BJ (cell line): ENCODE measurements at regions not wholly inside any gene's neighbourhood (a gene's known extent, or its start where the extent isn't known, plus 50 kb on each side); places are given as distances from the start of the nearest gene placed in this dataset.

Experiments used
- CTCF ChIA-PET: fragments of 350-600 bp; formaldehyde crosslinking; extraction: SDS; loops from one replicate; lab custom pipeline; 2021; ENCODE audit warnings: antibody characterized with exemption, inconsistent platforms; lab: Yijun Ruan, JAX
- POLR2A ChIA-PET: fragments of 300-600 bp; sonication (Branson Sonifier 250); formaldehyde crosslinking; extraction: SDS; loops from one replicate; lab custom pipeline; 2021; ENCODE audit warnings: antibody characterized with exemption; lab: Charles Lee
- DNase-seq: peaks from one replicate; pipeline ENCODE4 v3.0.0-alpha.2; 2011; ENCODE audit warnings: low read depth
- H3K27me3 ChIP-seq: 2 replicates; pipeline ENCODE4 v1.6.0; 2011; ENCODE audit warnings: low read length; ENCODE audit not compliant: control insufficient read depth, insufficient read depth
- H3K36me3 ChIP-seq: 2 replicates; pipeline ENCODE4 v1.5.1; 2011; ENCODE audit warnings: low read length; ENCODE audit not compliant: control insufficient read depth, insufficient read depth
- H3K4me3 ChIP-seq: 2 replicates; pipeline ENCODE4 v1.5.1; 2011; ENCODE audit warnings: low read depth, mild to moderate bottlenecking, control low read depth, low read length
- TF ChIP-seq, protein P1 (sequence below): IDR thresholded peaks from 2 replicates; pipeline ENCODE4 v1.5.1; 2011; ENCODE audit warnings: low read depth, mild to moderate bottlenecking, control low read depth, inconsistent platforms, low read length, moderate library complexity; ENCODE audit not compliant: insufficient read depth

DNA sequence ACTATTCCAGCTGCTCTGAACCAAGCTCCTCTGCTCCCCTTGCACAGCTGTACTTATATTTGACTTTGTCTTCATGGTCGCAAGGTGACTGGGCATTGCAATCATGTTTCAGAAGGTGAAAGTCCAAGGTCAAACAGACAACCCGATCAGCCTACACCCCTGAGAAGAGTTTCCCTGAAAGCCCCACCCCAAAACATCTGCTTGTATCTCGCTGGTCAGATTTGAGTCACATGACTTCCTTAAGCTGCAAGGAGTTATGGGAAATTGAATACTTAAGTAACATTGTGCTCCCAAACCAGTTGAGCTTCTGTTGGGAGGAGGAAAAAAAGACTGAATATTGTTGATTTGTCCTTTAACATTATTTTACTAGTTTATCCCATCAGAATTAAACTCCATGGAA lies 83.4 kb upstream of the FZD10 start:
- DNase-seq, result no peak
- CTCF ChIA-PET, result no interaction called here
- POLR2A ChIA-PET, result no interaction called here
- TF ChIP-seq, protein P1, sequence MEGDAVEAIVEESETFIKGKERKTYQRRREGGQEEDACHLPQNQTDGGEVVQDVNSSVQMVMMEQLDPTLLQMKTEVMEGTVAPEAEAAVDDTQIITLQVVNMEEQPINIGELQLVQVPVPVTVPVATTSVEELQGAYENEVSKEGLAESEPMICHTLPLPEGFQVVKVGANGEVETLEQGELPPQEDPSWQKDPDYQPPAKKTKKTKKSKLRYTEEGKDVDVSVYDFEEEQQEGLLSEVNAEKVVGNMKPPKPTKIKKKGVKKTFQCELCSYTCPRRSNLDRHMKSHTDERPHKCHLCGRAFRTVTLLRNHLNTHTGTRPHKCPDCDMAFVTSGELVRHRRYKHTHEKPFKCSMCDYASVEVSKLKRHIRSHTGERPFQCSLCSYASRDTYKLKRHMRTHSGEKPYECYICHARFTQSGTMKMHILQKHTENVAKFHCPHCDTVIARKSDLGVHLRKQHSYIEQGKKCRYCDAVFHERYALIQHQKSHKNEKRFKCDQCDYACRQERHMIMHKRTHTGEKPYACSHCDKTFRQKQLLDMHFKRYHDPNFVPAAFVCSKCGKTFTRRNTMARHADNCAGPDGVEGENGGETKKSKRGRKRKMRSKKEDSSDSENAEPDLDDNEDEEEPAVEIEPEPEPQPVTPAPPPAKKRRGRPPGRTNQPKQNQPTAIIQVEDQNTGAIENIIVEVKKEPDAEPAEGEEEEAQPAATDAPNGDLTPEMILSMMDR, result no peak
- H3K36me3 ChIP-seq, result no peaks in the 10 kb centered on the region
- no peaks in the 10 kb centered on the region for H3K27me3 ChIP-seq
- H3K4me3 ChIP-seq, result no peak overlapping the region

GRCh38 chr12:130079279-130079678 lies 83.0 kb upstream of the FZD10 start:
- no peaks in the 10 kb centered on the region for H3K27me3 ChIP-seq
- H3K4me3 ChIP-seq, result no peak overlapping the region
- no peak for DNase-seq
- ChIA-PET POLR2A (no interaction called here), CTCF (no interaction called here)
- no peaks in the 10 kb centered on the region for H3K36me3 ChIP-seq
- TF ChIP-seq, protein P1, result no peak

- ChIA-PET POLR2A (no interaction called here), CTCF (no interaction called here)
- DNase-seq, result no peak
- TF ChIP-seq, protein P1, result no peak
- no peaks in the 10 kb centered on the region for H3K27me3 ChIP-seq
- no peak overlapping the region for H3K4me3 ChIP-seq
- no peaks in the 10 kb centered on the region for H3K36me3 ChIP-seq
These were observed 82.1 kb upstream of the FZD10 start for GRCh38 chr12:130080205-130080604.

- TF ChIP-seq, protein P1, result no peak
- no peak overlapping the region for H3K4me3 ChIP-seq
- H3K36me3 ChIP-seq, result no peaks in the 10 kb centered on the region
- H3K27me3 ChIP-seq, result no peaks in the 10 kb centered on the region
- ChIA-PET POLR2A (no interaction called here), CTCF (no interaction called here)
- DNase-seq, result no peak
These were observed 81.0 kb upstream of the FZD10 start for GRCh38 chr12:130081117-130081805.

DNA sequence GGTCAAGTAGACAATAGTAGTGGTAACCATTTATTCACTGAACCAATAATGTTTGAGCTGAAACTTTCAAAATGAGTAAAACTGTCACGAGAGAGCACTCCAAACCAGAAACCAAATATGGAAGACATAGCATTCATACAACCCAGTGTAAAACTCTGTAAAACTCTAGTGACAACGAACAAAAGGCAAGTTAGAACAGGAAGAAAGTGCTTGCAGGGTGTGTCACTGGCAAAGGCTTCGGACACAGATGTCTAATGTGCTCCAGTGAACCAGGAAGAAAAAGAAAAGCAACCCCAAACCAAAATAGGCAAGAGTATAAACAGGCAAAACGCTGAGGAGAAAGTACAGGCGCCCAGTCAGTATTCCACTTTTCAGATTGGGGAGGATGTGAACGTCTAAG lies 79.3 kb upstream of the FZD10 start:
- POLR2A ChIA-PET, result no interaction called here
- H3K4me3 ChIP-seq, result no peak overlapping the region
- TF ChIP-seq, protein P1, result no peak
- no peak for DNase-seq
- H3K36me3 ChIP-seq, result no peaks in the 10 kb centered on the region
- CTCF ChIA-PET, result no interaction called here
- no peaks in the 10 kb centered on the region for H3K27me3 ChIP-seq
